Hepatocyte (in vitro differentiated cells): ENCODE measurements at regions not wholly inside any gene's neighbourhood (a gene's known extent, or its start where the extent isn't known, plus 50 kb on each side); places are given as distances from the start of the nearest gene placed in this dataset.

Source experiments
- CTCF ChIP-seq: fragments of 200-600 bp; sonication (generic); IDR thresholded peaks from 2 replicates; pipeline ENCODE4 v1.5.1; 2016; ENCODE audit warnings: antibody characterized with exemption, mild to moderate bottlenecking; ENCODE audit not compliant: poor library complexity
- EZH2phosphoT487 ChIP-seq: fragments of 200-600 bp; sonication (generic); IDR thresholded peaks from one replicate; pipeline ENCODE4 v1.6.1; 2018; ENCODE audit warnings: antibody characterized with exemption, mild to moderate bottlenecking, low read depth, moderate library complexity; ENCODE audit not compliant: unreplicated experiment, severe bottlenecking

GRCh38 chr12:39176356-39176755 lies 266.6 kb downstream of the KIF21A start:
- TF ChIP-seq CTCF, result no peak
- TF ChIP-seq EZH2phosphoT487, result no peak
